SK-MEL-5 (cell line): ENCODE measurements at regions not wholly inside any gene's neighbourhood (a gene's known extent, or its start where the extent isn't known, plus 50 kb on each side); places are given as distances from the start of the nearest gene placed in this dataset.

Source experiments
- DNase-seq: peaks from one replicate; pipeline ENCODE4 v3.0.0-alpha.2; 2016; ENCODE audit warnings: low read depth, low spot score
- in situ Hi-C: cut with HindIII; loops from 2 replicates; pipeline ENCODE4 v1.10.0; 2016; ENCODE audit warnings: low sequenced_read_pairs, high pct_unique_total_duplicates, low pct_unique_long_range_greater_than_20kb

DNA sequence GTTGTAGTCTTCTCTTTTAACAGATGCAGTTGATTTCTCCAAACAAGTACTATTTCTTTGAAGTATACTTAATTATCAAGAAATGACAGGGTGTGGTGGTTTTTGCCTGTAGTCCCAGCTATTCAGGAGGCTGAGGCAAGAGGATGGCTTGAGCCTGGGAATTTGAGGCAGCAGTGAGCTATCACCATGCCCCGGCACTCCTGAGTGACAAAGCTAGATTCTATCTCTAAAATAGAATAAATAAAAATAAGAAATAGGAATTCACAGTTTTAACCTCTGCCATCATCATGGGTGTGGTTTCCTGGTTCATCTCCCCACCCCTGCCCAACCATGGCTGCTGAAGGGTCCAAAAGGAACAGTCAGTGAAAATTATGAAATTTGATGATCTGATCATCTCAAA, 290.2 kb upstream of the FLRT2 start:
- in situ Hi-C loops: no loop called here

DNA sequence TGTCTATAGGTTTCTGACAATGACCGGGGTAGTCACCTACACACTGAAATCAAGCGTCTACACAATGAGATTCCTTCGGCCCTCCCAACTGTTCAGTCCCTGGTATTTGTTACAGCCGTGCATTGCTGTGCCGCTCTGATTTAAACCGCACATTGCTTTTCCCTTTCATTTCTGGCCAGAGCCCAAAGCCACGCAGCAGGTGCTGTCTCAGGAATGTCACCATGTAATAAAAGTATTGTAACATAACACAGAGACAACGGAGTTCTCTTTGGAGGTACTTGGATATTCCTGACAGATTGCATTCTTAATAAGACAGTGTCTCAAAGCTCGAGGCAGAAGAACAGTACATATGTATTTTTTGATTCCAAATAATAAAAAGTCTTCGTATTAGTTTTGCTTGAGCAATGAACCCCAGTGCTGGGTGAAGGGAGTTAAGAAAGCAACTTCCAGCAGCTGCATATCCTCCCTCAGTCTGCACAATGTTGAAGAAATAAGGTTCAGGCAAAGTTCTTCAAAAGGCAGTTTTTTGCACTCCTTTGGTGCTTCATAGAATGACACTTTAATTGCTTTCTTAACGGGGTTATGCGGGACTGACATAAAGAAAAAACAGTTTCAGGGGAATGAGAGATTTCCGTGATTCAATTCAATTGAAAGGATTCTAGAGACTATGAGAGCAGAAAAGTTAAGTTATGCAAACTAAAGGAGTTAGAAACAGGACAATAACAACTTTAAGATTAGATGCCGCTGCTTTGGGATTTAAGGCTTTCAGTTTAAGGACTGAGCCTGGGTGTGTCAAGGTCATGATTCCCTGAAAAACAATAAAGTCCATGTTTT, 288.7 kb upstream of the FLRT2 start:
- no peak for DNase-seq
- in situ Hi-C loops: no loop called here

More for the DNA sequence above, 290.2 kb upstream of the FLRT2 start:
- DNase-seq: no peak

DNA sequence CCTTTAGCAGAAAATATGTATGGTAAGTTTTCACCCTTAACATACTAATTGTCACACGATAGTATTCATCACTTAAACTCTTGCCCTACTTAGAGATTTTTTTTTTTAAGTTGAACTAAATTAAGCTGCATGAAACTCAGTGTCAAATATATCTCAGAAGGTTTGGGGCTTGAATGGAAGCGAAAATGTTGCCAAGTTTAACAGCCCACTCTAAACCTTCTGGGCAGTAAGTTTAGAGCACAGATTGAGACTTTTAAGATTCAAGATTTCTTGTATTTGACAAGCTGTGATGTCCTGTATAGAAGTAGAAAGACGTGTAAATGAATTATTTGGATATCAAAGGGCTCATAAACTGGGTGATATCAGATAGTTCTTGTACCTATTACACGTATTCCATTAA, 287.3 kb upstream of the FLRT2 start:
- DNase-seq: no peak
- in situ Hi-C loops: no loop called here

DNA sequence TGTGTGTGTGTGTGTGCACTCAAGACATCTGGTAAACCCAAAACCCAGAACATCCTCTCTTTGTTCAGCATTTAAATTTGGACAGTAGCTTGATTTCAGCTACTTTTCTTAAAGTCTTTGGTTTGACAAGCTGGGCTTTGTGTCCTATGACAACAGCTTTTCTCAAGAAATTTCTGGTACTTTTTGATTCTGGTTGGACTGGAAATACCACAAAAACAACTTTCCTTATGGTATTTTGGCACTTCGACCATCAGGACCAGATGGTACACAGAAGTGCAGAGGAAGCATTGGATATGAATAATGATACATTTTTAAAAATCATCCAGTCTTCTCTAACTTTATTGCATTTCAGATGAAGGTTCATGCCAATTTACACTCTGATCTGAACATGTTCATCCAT, 286.6 kb upstream of the FLRT2 start:
- in situ Hi-C loops: no loop called here

DNA sequence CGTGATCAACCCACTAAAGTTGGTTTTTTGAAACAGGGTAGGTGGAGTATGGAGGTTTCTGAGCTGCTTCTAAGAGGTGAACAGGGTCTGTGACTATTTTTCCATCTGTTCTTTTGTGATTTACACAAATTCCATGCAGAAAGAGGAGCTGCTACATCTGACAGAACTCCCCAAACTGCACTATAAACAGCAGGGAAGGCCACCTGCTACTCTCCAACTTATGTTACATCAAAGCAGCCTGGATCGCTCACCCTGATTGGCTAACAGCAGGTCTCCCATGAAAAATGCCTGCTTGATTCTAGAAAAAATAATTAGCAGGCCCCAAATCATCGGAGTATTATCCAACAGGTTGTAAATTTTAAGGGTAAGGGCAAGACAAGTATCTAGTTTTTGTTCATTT, 282.9 kb upstream of the FLRT2 start:
- in situ Hi-C loops: no loop called here

More for the DNA sequence above, 286.6 kb upstream of the FLRT2 start:
- DNase-seq: no peak

DNA sequence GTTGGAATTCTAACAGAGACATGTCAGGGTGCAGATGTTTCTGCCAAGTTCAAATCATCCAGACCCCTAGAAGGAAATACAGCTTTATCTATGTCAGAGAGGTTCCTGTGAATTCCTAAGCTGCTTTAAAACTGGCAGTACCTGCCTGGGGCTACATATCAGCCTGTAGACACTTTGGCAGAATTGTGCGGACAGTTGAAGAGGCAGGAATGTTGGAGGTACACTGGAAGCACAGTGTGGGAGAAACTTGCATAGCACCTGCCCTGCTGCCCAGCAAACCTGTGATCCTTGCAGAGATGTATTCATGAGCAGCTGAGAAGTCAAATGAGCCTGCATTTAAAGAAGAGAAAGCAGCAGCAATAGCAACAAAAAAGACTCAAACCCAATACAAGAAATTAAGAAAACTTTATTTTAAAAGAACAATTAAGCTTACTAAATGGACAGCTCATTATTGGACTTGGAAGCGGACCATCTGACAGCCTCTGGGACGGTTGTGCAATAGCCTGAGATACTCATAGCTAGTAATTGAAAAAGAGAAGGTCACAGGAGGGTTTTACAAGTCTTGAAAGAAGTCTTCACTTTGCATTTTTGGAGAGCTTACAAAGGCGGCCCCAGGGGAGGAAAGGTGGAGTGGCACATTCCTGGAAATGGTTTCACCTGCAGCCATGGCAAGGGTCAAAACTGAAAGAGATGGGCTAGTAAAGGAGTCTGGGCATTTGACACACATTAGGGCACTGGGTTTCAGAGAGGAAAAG, 280.9 kb upstream of the FLRT2 start:
- in situ Hi-C loops: no loop called here
- DNase-seq: no peak

More for the DNA sequence above, 282.9 kb upstream of the FLRT2 start:
- DNase-seq: no peak

DNA sequence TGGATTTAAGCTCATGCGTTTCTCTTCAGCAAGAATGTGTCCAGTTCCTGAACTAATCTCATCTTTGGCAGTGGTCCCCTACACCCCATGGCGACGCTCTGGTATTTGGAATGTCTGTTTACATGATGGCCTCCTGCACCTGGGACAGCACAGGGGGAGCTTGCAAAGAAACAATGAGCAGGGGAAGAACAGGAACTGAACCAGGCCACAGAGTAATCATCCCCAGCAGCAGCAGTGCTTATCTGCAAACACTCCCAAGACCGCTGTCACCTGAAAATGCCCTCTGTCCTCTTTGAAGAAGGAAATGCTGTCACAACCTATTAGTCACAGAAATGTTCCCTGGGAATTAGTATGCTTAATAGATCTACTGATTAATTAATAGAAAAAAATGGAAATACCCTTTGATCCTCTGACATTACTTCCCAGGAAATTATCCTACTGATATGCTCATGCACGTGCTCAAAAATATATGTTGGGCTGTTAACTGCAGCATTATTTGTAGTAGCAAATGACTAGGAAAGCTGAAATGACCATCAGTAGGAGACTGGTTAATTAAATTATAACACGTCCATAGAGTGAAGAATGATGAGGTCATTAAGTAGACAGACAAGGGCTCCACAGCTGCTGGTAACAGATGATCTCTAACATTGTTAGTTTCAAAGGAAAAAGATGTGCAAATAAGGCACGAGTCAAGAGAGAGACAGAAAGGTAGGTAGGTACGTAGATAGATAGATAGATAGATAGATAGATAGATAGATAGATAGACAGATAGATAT, 279.3 kb upstream of the FLRT2 start:
- no peak for DNase-seq
- in situ Hi-C loops: no loop called here

DNA sequence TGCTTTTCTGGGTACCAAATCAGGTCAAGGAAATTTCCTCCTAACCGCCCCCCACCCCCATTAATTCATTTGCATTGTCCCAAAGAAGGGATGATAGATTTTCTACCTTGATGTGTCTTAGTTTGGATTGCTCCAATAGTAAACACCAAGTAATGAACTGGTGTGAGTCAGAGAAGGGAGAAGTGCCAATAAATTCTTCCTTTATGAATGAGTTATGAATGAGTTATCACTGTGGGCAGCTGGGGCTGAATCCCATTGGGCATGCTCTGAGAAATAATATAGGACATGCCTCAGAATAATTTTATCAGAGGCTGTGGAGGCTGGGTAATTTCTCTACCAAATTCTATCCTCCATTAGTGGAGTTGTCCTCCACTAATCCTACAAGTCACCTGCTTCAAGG, 277.9 kb upstream of the FLRT2 start:
- in situ Hi-C loops: no loop called here
- DNase-seq: no peak

DNA sequence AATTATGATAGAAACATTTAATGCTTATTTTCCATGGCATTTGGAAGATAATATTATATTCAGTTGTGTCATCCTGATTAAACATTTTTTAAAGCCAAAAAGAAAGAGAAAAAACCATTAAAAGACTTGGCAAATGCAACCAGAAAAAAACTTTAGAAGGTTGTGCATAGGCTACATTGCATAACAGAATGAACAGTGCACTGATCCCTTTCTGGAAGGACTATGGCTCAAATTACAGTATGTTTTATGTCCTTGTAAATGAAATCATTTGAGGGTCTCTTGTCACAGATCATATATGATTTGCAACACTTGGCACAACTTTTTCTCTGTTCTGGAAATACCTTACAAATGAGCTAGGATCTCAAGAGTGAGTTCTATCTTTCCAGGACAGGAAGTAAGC, 275.2 kb upstream of the FLRT2 start:
- no peak for DNase-seq
- in situ Hi-C loops: no loop called here

DNA sequence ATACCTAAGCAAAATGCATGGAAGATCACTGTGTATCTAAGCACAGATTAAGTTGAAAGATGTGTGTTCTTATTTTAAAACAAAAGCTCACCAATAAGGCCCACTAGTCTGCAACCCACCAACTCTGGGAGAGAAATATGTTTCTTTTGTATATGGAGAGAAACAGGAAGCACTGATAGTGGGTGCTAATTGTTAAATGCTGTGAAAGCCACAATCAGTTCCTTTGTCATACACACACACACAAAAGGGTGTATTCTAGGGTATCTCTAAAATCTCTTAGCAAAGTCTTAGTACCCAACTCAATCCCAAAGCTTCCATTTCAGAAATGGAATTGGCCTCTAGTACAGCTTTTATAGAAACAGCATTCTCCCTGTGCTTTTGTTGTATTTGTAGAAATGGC, 272.7 kb upstream of the FLRT2 start:
- in situ Hi-C loops: no loop called here
- DNase-seq: no peak

DNA sequence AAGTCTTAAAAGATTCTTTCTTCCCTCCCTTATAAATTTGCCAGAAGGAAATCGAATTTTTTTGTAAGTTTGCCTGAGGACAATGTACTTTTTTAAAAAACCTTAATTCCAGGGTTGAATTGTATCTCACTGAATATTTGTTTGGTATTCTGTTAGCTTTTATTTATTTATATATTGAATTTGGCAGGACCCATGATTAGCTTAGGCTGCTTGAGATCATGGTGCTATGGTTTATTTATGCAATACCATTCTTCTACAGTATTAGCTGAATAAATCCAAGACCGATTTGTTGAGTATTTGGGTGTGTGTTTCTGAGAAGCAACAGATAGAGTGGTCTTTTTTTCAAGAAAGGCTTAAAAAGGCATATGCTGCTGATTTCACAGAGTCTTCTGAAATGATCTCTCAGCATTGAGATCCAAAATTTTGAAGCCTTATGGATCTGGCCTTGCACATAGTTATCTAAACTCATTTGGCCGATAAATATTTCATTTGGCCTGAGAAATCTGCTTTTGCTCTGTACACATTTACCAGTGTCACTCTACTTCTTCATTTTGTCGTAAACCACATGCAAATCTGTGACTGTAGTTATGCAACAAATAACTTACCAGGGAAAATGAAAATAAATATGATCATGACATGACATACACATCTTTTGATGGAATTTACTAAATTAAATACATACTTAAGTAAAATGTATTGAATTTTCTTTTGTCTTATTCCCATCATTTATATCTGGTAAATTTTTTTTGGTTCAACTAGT, 265.8 kb upstream of the FLRT2 start:
- in situ Hi-C loops: no loop called here
- no peak for DNase-seq

DNA sequence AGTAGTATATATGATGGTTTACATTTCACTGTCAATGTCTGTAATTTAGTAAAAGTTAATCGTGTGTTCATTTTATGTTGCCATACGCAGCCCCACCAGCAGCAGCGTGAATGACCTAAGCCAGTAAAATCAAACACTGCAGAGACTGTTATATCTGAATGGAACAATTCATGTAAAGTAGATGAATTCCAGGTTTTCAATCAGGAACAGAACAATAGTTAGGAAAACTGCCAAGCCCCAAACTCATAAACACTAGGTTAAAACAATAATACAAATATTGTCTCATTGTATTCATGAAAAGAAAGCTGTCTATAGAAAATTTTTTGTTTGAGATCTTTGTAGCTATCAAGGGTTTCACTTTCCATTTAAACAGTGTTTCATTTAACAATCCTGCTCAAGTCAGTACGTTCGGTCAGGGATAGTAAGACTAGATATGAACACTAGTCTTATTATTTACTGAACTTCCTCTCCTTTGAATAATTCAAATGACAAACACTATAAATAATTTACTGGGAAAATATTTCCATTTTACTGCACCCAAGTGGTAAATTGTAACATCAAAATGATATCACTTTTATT, 256.8 kb upstream of the FLRT2 start:
- DNase-seq: peak; percentile 72
- in situ Hi-C loops: no loop called here

DNA sequence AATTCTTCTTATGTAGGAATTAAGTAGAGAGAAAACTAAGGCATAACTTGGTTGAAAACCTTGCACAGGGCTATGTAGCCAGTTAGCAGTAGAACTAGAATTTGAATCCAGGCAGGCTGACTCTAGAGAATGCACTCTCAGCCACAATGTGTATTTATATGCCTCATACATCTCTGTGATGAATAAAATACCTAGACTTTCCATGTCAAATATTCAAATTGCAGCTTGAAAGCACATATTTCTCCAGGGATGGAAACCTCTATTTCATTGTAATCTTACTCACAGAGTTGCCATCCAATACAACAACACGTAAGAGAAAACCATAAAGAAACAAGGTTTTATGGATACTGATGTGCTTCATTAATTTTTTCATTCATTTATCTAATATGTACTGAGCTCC, 256.0 kb upstream of the FLRT2 start:
- no peak for DNase-seq
- in situ Hi-C loops: no loop called here

DNA sequence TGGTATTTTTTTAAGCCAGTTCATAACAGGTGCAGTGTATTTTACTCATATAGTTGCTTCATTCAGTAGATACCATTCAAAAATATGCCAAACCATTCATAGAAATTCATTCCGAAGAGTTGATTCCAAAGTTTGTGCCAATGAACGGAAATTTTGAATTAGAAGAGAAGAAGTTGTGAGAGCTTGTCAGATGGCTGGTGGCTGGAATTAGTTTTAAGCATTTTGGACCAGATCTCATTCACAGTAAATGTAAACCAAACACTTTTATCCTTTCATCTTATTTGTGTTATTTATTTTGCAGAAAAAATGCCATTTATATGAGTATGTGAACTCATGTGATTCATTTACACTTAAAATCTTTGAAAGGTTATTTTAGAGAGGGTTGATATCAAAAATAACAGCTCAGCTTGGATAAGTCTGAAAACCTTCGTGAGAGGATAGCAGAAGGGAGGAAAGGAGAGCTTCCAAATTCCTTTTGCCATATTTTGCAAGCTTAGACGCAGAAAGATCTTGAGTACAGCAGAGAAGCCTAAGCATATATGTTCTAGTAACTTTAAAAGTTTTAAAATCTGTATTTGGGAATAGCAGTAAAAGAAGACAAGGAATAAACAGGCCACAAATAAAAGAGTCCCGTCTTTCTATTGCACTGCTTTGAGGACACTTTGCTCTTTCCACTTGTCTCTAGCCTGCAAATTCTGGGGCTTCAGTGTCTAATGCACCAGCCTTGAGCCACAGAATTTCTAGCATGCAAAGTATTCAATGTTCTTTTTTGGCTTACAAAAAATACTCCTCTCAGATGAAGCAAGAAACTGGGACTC, 253.6 kb upstream of the FLRT2 start:
- DNase-seq: no peak
- in situ Hi-C loops: no loop called here

DNA sequence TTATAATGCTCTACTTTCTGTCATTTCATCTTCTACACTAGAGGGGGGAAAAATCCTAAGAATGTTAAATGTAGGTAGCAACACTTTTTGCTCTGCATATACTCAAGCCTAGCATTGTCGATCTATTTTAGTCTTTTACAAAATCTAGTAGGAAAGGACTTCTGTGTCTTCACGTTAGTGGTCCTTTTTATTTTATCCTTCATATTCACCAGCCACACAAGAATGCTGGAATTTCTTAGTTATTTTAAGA, 253.0 kb upstream of the FLRT2 start:
- no peak for DNase-seq
- in situ Hi-C loops: no loop called here

DNA sequence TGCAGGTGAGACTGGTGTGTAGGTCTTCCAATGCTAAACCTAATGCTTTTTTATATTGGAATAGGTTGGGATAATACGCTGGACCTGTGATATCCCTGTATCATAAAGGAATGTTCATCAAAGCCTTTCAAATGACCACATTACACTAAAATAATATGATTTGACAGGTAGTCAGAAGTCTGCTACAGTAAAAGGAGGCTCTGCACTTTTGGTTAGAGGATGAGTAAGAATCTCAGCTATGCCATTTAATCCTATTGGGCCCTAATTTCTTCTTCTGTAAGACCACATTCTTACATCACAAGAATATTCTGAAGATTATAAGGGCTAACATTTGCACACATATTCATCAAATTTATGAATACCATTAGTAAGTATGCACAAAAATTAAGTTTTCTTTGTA, 250.5 kb upstream of the FLRT2 start:
- no peak for DNase-seq
- in situ Hi-C loops: no loop called here

DNA sequence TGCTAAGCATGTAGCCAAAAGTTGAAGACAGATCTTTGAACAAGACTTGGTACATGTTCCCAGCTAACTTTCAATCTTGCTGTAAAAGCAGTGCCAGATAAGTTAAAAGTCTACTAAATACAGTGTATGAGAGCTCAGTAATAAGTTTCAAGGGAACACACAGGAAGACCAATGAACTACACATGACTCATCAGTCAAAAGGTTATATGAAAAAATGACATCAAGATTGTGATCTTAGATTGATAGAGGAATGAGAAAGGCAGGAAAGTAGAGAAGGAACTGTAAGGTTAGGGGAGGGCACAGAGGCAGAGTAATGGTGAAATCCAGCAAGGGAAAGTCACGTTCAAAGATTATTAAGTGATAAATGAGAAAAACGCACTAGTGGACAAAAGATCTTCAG, 249.9 kb upstream of the FLRT2 start:
- in situ Hi-C loops: no loop called here
- DNase-seq: no peak
